ENCODE measurements at regions not wholly inside any gene's neighbourhood (a gene's known extent, or its start where the extent isn't known, plus 50 kb on each side); places are given as distances from the start of the nearest gene placed in this dataset.

GRCh38 chr17:33442320-33442719 is 149.2 kb upstream of the ASIC2 start:
- ATAC-seq = no peak
- H3K4me3 Mint-ChIP-seq = no peak overlapping the region
- no peaks in the 10 kb centered on the region for H3K4me1 Mint-ChIP-seq
- no peak for DNase-seq (ENCODE audit: low spot score in 2 of 2)
- H3K27ac Mint-ChIP-seq = no peak overlapping the region
- no peaks in the 10 kb centered on the region for H3K36me3 Mint-ChIP-seq
- H3K9me3 Mint-ChIP-seq = no peaks in the 10 kb centered on the region

GRCh38 chr17:33444731-33445130 is 151.6 kb upstream of the ASIC2 start:
- ATAC-seq (no peak), DNase-seq (ENCODE audit: low spot score in 2 of 2) (no peak)
- Mint-ChIP-seq H3K9me3 (peaks cover 4% of the 10 kb centered on the region), H3K27ac (no peak overlapping the region), H3K4me3 (no peak overlapping the region), H3K4me1 (no peaks in the 10 kb centered on the region), H3K36me3 (no peaks in the 10 kb centered on the region)

- no peak overlapping the region for H3K27ac Mint-ChIP-seq
- ATAC-seq (no peak), DNase-seq (ENCODE audit: low spot score in 2 of 2) (no peak)
- H3K36me3 Mint-ChIP-seq = no peaks in the 10 kb centered on the region
- no peak overlapping the region for H3K4me3 Mint-ChIP-seq
- H3K4me1 Mint-ChIP-seq = no peaks in the 10 kb centered on the region
- H3K9me3 Mint-ChIP-seq = peaks cover 4% of the 10 kb centered on the region
Observed at GRCh38 chr17:33447090-33447489, 154.0 kb upstream of the ASIC2 start.

DNA sequence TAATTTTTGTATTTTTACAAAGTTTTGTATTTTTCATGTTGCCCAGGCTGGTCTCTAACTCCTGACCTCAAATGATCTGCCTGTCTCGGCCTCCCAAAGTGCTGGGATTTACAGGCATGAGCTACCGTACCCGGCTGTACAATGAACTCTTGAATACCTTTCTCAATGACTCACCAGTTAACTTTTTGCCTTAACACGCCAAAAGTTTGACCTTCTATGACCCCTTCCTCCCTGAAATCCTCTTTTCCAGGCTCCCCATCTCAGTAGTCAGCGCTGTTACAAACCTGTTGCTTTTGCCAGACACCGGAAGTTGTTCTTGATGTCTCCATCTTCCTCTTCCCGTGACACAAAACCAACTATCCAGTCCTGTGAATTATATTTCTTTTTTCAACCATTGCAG is 158.1 kb upstream of the ASIC2 start:
- H3K4me3 Mint-ChIP-seq = no peak overlapping the region
- DNase-seq (ENCODE audit: low spot score in 2 of 2) (no peak), ATAC-seq (no peak)
- H3K4me1 Mint-ChIP-seq = no peaks in the 10 kb centered on the region
- peaks cover 4% of the 10 kb centered on the region for H3K9me3 Mint-ChIP-seq
- no peak overlapping the region for H3K27ac Mint-ChIP-seq
- no peaks in the 10 kb centered on the region for H3K36me3 Mint-ChIP-seq

DNA sequence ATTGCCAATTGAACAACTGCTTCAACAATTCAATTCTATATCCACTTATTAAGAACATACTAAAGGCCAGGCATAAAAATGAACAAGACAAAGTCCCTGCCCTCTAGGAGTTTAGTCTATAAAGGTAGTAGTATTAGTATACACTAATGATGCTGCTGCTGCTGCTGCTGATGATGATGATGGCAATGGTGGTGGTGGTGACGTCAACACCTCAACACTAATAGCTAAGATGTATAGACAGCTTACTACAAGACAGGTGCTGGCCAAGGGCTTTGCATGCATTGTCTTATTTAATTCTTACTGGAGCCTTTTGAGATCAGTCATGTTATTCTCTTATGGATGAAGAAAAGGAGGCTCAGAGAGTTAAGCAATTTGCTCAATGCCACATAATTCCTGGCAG is 164.4 kb upstream of the ASIC2 start:
- Mint-ChIP-seq H3K4me3 (no peak overlapping the region), H3K36me3 (no peaks in the 10 kb centered on the region), H3K4me1 (no peaks in the 10 kb centered on the region), H3K9me3 (no peaks in the 10 kb centered on the region), H3K27ac (no peak overlapping the region)
- DNase-seq (ENCODE audit: low spot score in 2 of 2) (no peak), ATAC-seq (no peak)

DNA sequence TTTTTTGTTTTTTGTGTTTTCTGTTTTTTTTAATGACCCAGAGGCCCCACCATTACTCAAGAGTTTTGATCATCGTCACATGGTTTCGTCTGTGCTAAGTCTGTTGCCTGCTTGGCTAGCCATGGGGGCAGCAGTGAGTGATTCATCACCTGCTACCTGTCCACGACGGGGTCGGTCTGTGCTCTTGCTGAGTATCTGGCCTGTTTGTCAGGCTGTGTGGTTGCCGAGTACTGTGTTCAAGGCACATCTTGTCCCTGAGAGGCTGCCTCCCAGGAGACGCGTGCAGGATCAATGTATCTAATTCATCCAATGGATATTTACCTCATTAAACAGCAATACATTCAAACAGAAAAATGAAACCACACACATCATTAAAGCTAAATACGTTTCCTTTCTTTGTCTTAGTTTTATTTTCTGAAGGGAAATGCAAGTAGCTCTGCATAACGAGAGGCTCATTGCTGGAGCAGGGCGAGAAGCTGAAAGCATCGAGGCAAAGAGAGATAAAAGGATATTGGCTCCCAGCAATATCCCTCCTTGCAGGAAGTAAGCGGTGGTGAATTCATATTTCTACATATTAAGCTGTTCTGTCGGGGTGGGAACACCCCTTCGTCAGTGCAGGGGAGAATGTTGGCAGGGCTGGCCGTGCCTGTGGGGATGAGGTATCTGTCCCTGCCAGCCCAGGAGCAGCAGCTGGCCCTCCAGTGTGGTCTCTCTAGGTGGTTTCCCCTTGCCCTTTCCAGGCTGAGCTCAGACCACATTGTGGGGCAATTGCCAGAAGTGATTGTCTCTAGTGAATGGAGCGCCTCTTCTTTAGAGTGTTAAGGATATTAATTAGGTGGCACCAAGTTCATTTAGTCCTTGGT is 166.2 kb upstream of the ASIC2 start:
- Mint-ChIP-seq H3K4me1 (no peaks in the 10 kb centered on the region), H3K36me3 (no peaks in the 10 kb centered on the region), H3K4me3 (no peak overlapping the region), H3K9me3 (no peaks in the 10 kb centered on the region), H3K27ac (no peak overlapping the region)
- DNase-seq (ENCODE audit: low spot score in 2 of 2) (no peak), ATAC-seq (no peak)

- Mint-ChIP-seq H3K9me3 (no peaks in the 10 kb centered on the region), H3K4me3 (no peak overlapping the region), H3K27ac (no peak overlapping the region), H3K36me3 (no peaks in the 10 kb centered on the region), H3K4me1 (no peaks in the 10 kb centered on the region)
- DNase-seq (ENCODE audit: low spot score in 2 of 2) (no peak), ATAC-seq (no peak)
Observed at GRCh38 chr17:33460781-33461450, 167.8 kb upstream of the ASIC2 start.

DNA sequence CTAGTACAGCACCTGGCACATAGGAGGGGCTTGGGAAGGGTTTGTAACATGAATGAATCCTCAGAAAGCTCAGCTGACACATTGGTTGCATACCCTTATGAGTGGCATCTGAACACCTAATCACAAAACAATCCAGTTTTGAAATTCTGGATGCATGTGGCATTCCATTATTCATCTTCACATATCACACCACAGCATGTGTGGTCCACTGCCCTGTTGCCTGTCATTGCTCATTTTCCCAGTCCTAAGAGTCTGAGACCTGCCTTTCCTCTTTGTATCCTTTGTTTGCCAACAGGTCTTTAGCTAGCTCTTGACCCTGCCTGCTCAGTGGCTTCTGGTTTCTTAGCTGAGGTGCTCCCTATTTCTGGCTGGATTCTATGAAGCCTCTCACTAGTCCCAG is 170.8 kb upstream of the ASIC2 start:
- Mint-ChIP-seq H3K27ac (no peak overlapping the region), H3K36me3 (no peaks in the 10 kb centered on the region), H3K4me3 (no peak overlapping the region), H3K4me1 (no peaks in the 10 kb centered on the region), H3K9me3 (no peaks in the 10 kb centered on the region)
- ATAC-seq (no peak), DNase-seq (ENCODE audit: low spot score in 2 of 2) (no peak)

DNA sequence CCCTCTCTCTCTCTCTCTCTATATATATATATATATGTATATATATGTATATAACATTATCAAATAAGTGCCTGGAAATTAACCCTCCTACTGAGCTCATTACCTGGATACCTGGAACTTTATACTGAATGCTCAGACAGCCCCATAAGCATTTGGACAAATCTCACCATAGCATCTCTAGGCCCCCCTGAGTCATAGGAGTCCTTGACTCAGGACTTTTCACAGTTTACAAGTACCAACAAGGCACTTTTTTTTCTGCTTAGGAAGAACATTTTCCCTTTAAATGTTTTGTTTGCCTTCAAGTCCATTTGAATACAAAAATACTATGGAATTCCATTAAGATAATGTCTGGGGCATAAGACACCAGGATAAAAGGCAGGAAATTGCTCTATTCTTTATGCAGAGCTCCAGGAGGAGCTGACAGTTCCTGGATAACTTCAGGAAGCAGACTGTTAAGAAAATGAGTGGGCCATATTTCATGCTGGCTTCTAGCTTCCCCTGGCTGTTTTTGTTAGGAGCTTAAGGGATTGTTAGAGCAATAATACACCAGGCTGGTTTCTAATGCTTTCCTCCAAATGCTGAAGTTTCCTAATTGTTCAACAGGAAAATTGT is 171.7 kb upstream of the ASIC2 start:
- H3K36me3 Mint-ChIP-seq = no peaks in the 10 kb centered on the region
- no peak overlapping the region for H3K27ac Mint-ChIP-seq
- no peak overlapping the region for H3K4me3 Mint-ChIP-seq
- ATAC-seq (no peak), DNase-seq (ENCODE audit: low spot score in 2 of 2) (no peak)
- no peaks in the 10 kb centered on the region for H3K4me1 Mint-ChIP-seq
- H3K9me3 Mint-ChIP-seq = no peaks in the 10 kb centered on the region

GRCh38 chr17:33469421-33469820 is 176.3 kb upstream of the ASIC2 start:
- Mint-ChIP-seq H3K27ac (no peak overlapping the region), H3K9me3 (no peaks in the 10 kb centered on the region)

GRCh38 chr17:33469911-33470310 is 176.8 kb upstream of the ASIC2 start:
- DNase-seq (ENCODE audit: low spot score in 2 of 2) (no peak), ATAC-seq (no peak)
- Mint-ChIP-seq H3K4me3 (no peak overlapping the region), H3K36me3 (no peaks in the 10 kb centered on the region), H3K9me3 (no peaks in the 10 kb centered on the region), H3K4me1 (no peaks in the 10 kb centered on the region), H3K27ac (no peak overlapping the region)

More at GRCh38 chr17:33469421-33469820, 176.3 kb upstream of the ASIC2 start:
- ATAC-seq (no peak), DNase-seq (ENCODE audit: low spot score in 2 of 2) (no peak)
- Mint-ChIP-seq H3K4me1 (no peaks in the 10 kb centered on the region), H3K4me3 (no peak overlapping the region), H3K36me3 (no peaks in the 10 kb centered on the region)

DNA sequence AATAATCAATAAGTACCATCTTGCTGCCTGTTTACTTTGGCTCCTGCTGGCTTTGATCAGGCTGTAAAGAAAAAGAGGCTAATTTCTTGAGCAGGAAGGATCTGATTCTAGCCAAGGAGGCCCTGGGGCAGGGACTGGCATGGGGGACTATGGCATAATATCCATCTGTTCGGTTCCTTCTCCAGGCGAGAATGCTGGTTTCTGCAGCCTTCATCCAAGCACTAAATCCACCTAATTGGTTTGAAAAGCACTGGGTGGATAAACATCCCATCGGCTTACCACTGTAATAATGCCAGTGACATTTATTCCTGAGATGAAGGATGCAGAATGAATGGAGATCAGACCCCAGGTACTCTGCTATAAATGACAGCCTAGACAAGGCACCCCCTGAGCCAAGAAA is 180.0 kb upstream of the ASIC2 start:
- no peaks in the 10 kb centered on the region for H3K9me3 Mint-ChIP-seq
- H3K27ac Mint-ChIP-seq = no peak overlapping the region
- no peak overlapping the region for H3K4me3 Mint-ChIP-seq
- ATAC-seq (no peak), DNase-seq (ENCODE audit: low spot score in 2 of 2) (no peak)
- no peaks in the 10 kb centered on the region for H3K4me1 Mint-ChIP-seq
- no peaks in the 10 kb centered on the region for H3K36me3 Mint-ChIP-seq

- Mint-ChIP-seq H3K4me3 (no peak overlapping the region), H3K4me1 (no peaks in the 10 kb centered on the region), H3K36me3 (no peaks in the 10 kb centered on the region), H3K9me3 (no peaks in the 10 kb centered on the region), H3K27ac (no peak overlapping the region)
- DNase-seq (ENCODE audit: low spot score in 2 of 2) = no peak
- no peak for ATAC-seq
Observed at GRCh38 chr17:33474789-33475188, 181.7 kb upstream of the ASIC2 start.

GRCh38 chr17:33475594-33475993 is 182.5 kb upstream of the ASIC2 start:
- Mint-ChIP-seq H3K4me3 (no peak overlapping the region), H3K36me3 (no peaks in the 10 kb centered on the region), H3K9me3 (no peaks in the 10 kb centered on the region), H3K27ac (no peak overlapping the region), H3K4me1 (no peaks in the 10 kb centered on the region)
- ATAC-seq (no peak), DNase-seq (ENCODE audit: low spot score in 2 of 2) (no peak)

- no peak overlapping the region for H3K4me3 Mint-ChIP-seq
- no peaks in the 10 kb centered on the region for H3K36me3 Mint-ChIP-seq
- ATAC-seq = no peak
- no peak overlapping the region for H3K27ac Mint-ChIP-seq
- H3K9me3 Mint-ChIP-seq = no peaks in the 10 kb centered on the region
- H3K4me1 Mint-ChIP-seq = no peaks in the 10 kb centered on the region
- no peak for DNase-seq (ENCODE audit: low spot score in 2 of 2)
Observed at GRCh38 chr17:33481652-33482051, 188.6 kb upstream of the ASIC2 start.

GRCh38 chr17:33482636-33483035 is 189.5 kb upstream of the ASIC2 start:
- no peak for DNase-seq (ENCODE audit: low spot score in 2 of 2)
- no peaks in the 10 kb centered on the region for H3K9me3 Mint-ChIP-seq
- no peak overlapping the region for H3K27ac Mint-ChIP-seq

More at GRCh38 chr17:33482636-33483035, 189.5 kb upstream of the ASIC2 start:
- Mint-ChIP-seq H3K36me3 (no peaks in the 10 kb centered on the region), H3K4me1 (no peaks in the 10 kb centered on the region), H3K4me3 (no peak overlapping the region)
- ATAC-seq = no peak
